Activated CD8-positive, alpha-beta memory T cell treated with anti-CD3 and anti-CD28 coated beads for 1 hour (primary cell): ENCODE measurements at regions not wholly inside any gene's neighbourhood (a gene's known extent, or its start where the extent isn't known, plus 50 kb on each side); places are given as distances from the start of the nearest gene placed in this dataset.
A peak's percentile ranks its signal among the peaks of the same experiment; 100 is the strongest.
"Not testable (repeated sequence)": the region's sequence is repeated elsewhere in the genome, so short reads cannot be mapped to it uniquely, and the experiment has no call there.

Source experiments
- DNase-seq, 2 donors: peaks; one replicate each; pipeline ENCODE4 v3.0.0-alpha.2; 2020; ENCODE audit warnings: low read depth in 1 of 2; ENCODE audit errors: extremely low read depth in 1 of 2

- not testable (repeated sequence) for DNase-seq
Measured at GRCh38 chr11:14573539-14574057, 53.4 kb upstream of the PSMA1 start.

GRCh38 chr11:14577292-14577691, 57.1 kb upstream of the PSMA1 start:
- no peak for DNase-seq

- no peak for DNase-seq
Measured at GRCh38 chr11:14577835-14578529, 57.8 kb upstream of the PSMA1 start.

GRCh38 chr11:14578541-14578956, 58.4 kb upstream of the PSMA1 start:
- peak; percentile 19 to 57 for DNase-seq

- no peak for DNase-seq
Measured at GRCh38 chr11:14579646-14580045, 59.5 kb upstream of the PSMA1 start.

- no peak for DNase-seq
Measured at GRCh38 chr11:14582793-14583192, 60.8 kb upstream of the PDE3B start.

- no peak for DNase-seq
Measured at GRCh38 chr11:14583252-14584034, 60.2 kb upstream of the PDE3B start.

- no peak for DNase-seq
Measured at GRCh38 chr11:14584035-14584363, 59.6 kb upstream of the PDE3B start.

GRCh38 chr11:14584595-14584994, 59.0 kb upstream of the PDE3B start:
- no peak for DNase-seq

GRCh38 chr11:14585438-14585837, 58.2 kb upstream of the PDE3B start:
- DNase-seq: no peak

- DNase-seq: no peak
Measured at GRCh38 chr11:14587258-14587657, 56.3 kb upstream of the PDE3B start.

GRCh38 chr11:14588681-14589080, 54.9 kb upstream of the PDE3B start:
- no peak for DNase-seq

- no peak for DNase-seq
Measured at GRCh38 chr11:14589421-14589820, 54.2 kb upstream of the PDE3B start.

GRCh38 chr11:14591046-14591445, 52.6 kb upstream of the PDE3B start:
- DNase-seq: not testable (repeated sequence)

GRCh38 chr11:14593671-14594070, 49.9 kb upstream of the PDE3B start:
- no peak for DNase-seq
